Activated T-cell treated with anti-CD3 and anti-CD28 coated beads, Interleukin-2, amount 50 U/mL, for 24 hours (primary cell): ENCODE measurements at regions not wholly inside any gene's neighbourhood (a gene's known extent, or its start where the extent isn't known, plus 50 kb on each side); places are given as distances from the start of the nearest gene placed in this dataset.

Experiments
- DNase-seq: peaks from one replicate; pipeline ENCODE4 v3.0.0-alpha.2; 2020
- H3K27ac Mint-ChIP-seq: 2 replicates; pipeline ENCODE4 v1.8.0; 2020; ENCODE audit warnings: mild to moderate bottlenecking, mixed read lengths
- H3K27me3 Mint-ChIP-seq: 2 replicates; pipeline ENCODE4 v1.8.0; 2020; ENCODE audit warnings: mixed read lengths
- H3K36me3 Mint-ChIP-seq: 2 replicates; pipeline ENCODE4 v1.8.0; 2020; ENCODE audit warnings: low read depth, mixed read lengths
- H3K4me1 Mint-ChIP-seq: 2 replicates; pipeline ENCODE4 v1.8.0; 2020; ENCODE audit warnings: low read depth, mixed read lengths
- H3K4me3 Mint-ChIP-seq: 2 replicates; pipeline ENCODE4 v1.8.0; 2020; ENCODE audit warnings: mild to moderate bottlenecking, moderate library complexity, mixed read lengths
- H3K9me3 Mint-ChIP-seq: 2 replicates; pipeline ENCODE4 v1.8.0; 2020; ENCODE audit warnings: mixed read lengths

- no peak overlapping the region for H3K27ac Mint-ChIP-seq
- H3K36me3 Mint-ChIP-seq = no peaks in the 10 kb centered on the region
- no peak for DNase-seq
- no peaks in the 10 kb centered on the region for H3K27me3 Mint-ChIP-seq
- H3K4me3 Mint-ChIP-seq = no peak overlapping the region
- H3K4me1 Mint-ChIP-seq = no peaks in the 10 kb centered on the region
- H3K9me3 Mint-ChIP-seq = no peaks in the 10 kb centered on the region
Observed at GRCh38 chr9:108620767-108621166, 235.0 kb downstream of the ACTL7B start.

GRCh38 chr9:108618906-108619550 is 236.8 kb downstream of the ACTL7B start:
- Mint-ChIP-seq H3K36me3 (no peaks in the 10 kb centered on the region), H3K4me1 (no peaks in the 10 kb centered on the region), H3K27ac (no peak overlapping the region), H3K27me3 (no peaks in the 10 kb centered on the region), H3K9me3 (no peaks in the 10 kb centered on the region), H3K4me3 (no peak overlapping the region)
- DNase-seq = no peak

DNA sequence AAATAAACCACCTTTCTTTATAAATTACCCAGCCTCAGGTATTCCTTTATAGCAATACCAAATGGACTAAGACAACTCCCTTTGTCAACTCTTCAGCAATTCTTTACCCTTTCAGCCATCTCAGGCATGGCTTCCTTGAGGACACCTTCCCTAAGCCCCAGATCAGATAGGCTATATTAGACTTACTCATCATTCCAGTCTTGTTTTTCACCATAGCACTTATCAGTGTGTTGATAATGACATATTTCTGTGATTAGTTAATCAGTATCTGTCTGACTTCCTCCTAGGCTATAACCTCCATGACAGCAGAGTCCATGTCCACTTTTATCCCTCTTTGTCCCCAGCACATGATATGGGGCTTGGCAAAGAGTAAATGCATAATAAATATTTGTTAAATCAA is 238.1 kb downstream of the ACTL7B start:
- Mint-ChIP-seq H3K27me3 (no peaks in the 10 kb centered on the region), H3K4me3 (no peak overlapping the region), H3K27ac (no peak overlapping the region), H3K36me3 (no peaks in the 10 kb centered on the region), H3K9me3 (no peaks in the 10 kb centered on the region), H3K4me1 (no peaks in the 10 kb centered on the region)
- no peak for DNase-seq

- DNase-seq = no peak
- Mint-ChIP-seq H3K4me3 (no peak overlapping the region), H3K27me3 (no peaks in the 10 kb centered on the region), H3K36me3 (no peaks in the 10 kb centered on the region), H3K27ac (no peak overlapping the region), H3K9me3 (no peaks in the 10 kb centered on the region), H3K4me1 (no peaks in the 10 kb centered on the region)
Observed at GRCh38 chr9:108615152-108615551, 240.6 kb downstream of the ACTL7B start.

- no peak overlapping the region for H3K27ac Mint-ChIP-seq
- DNase-seq = no peak
- H3K27me3 Mint-ChIP-seq = no peaks in the 10 kb centered on the region
- H3K36me3 Mint-ChIP-seq = no peaks in the 10 kb centered on the region
- H3K4me3 Mint-ChIP-seq = no peak overlapping the region
- no peaks in the 10 kb centered on the region for H3K9me3 Mint-ChIP-seq
- H3K4me1 Mint-ChIP-seq = no peaks in the 10 kb centered on the region
Observed at GRCh38 chr9:108612513-108612912, 243.3 kb downstream of the ACTL7B start.

- Mint-ChIP-seq H3K27ac (no peak overlapping the region), H3K27me3 (no peaks in the 10 kb centered on the region), H3K4me3 (no peak overlapping the region), H3K36me3 (no peaks in the 10 kb centered on the region), H3K9me3 (no peaks in the 10 kb centered on the region), H3K4me1 (no peaks in the 10 kb centered on the region)
- no peak for DNase-seq
Observed at GRCh38 chr9:108609897-108610253, 245.9 kb downstream of the ACTL7B start.

GRCh38 chr9:108609227-108609896 is 246.4 kb downstream of the ACTL7B start:
- no peaks in the 10 kb centered on the region for H3K9me3 Mint-ChIP-seq
- no peak overlapping the region for H3K4me3 Mint-ChIP-seq
- H3K27ac Mint-ChIP-seq = no peak overlapping the region
- no peaks in the 10 kb centered on the region for H3K27me3 Mint-ChIP-seq
- H3K4me1 Mint-ChIP-seq = no peaks in the 10 kb centered on the region
- DNase-seq = no peak
- no peaks in the 10 kb centered on the region for H3K36me3 Mint-ChIP-seq

GRCh38 chr9:108607607-108608006 is 248.2 kb downstream of the ACTL7B start:
- Mint-ChIP-seq H3K4me1 (no peaks in the 10 kb centered on the region), H3K36me3 (no peaks in the 10 kb centered on the region), H3K27ac (no peak overlapping the region), H3K27me3 (no peaks in the 10 kb centered on the region), H3K9me3 (no peaks in the 10 kb centered on the region), H3K4me3 (no peak overlapping the region)
- DNase-seq = no peak

DNA sequence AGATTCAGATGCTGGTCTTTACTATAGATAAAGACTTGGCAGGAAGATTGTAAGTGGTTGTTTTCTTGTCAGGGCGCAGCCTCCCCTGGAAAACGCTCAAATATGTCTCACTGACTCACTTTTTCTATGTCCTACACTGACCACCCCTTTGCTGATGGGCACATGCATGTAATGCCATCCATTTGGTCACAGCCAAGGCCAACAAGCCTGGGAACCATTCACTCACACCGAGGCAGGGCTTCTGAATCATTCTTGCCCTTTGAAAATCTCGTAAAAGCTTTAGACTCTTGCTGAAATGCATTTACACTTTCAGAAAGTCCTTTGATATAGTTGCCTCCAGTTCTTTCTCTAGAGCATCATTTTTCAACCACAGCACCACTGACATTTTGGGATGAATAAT is 249.4 kb downstream of the ACTL7B start:
- no peaks in the 10 kb centered on the region for H3K27me3 Mint-ChIP-seq
- H3K27ac Mint-ChIP-seq = no peak overlapping the region
- DNase-seq = no peak
- no peaks in the 10 kb centered on the region for H3K4me1 Mint-ChIP-seq
- no peaks in the 10 kb centered on the region for H3K36me3 Mint-ChIP-seq
- H3K4me3 Mint-ChIP-seq = no peak overlapping the region
- no peaks in the 10 kb centered on the region for H3K9me3 Mint-ChIP-seq

- no peak overlapping the region for H3K27ac Mint-ChIP-seq
- no peaks in the 10 kb centered on the region for H3K27me3 Mint-ChIP-seq
- H3K4me1 Mint-ChIP-seq = no peaks in the 10 kb centered on the region
- no peaks in the 10 kb centered on the region for H3K9me3 Mint-ChIP-seq
- H3K36me3 Mint-ChIP-seq = no peaks in the 10 kb centered on the region
- no peak overlapping the region for H3K4me3 Mint-ChIP-seq
- no peak for DNase-seq
Observed at GRCh38 chr9:108603141-108603540, 252.6 kb downstream of the ACTL7B start.

- H3K4me1 Mint-ChIP-seq = no peaks in the 10 kb centered on the region
- no peak overlapping the region for H3K4me3 Mint-ChIP-seq
- DNase-seq = no peak
- H3K9me3 Mint-ChIP-seq = no peaks in the 10 kb centered on the region
- H3K27me3 Mint-ChIP-seq = no peaks in the 10 kb centered on the region
- H3K36me3 Mint-ChIP-seq = no peaks in the 10 kb centered on the region
- H3K27ac Mint-ChIP-seq = no peak overlapping the region
Observed at GRCh38 chr9:108600896-108601295, 254.9 kb downstream of the ACTL7B start.

GRCh38 chr9:108599571-108599970 is 256.2 kb downstream of the ACTL7B start:
- Mint-ChIP-seq H3K36me3 (no peaks in the 10 kb centered on the region), H3K27me3 (no peaks in the 10 kb centered on the region), H3K27ac (no peak overlapping the region), H3K4me1 (no peaks in the 10 kb centered on the region), H3K9me3 (no peaks in the 10 kb centered on the region), H3K4me3 (no peak overlapping the region)
- no peak for DNase-seq

DNA sequence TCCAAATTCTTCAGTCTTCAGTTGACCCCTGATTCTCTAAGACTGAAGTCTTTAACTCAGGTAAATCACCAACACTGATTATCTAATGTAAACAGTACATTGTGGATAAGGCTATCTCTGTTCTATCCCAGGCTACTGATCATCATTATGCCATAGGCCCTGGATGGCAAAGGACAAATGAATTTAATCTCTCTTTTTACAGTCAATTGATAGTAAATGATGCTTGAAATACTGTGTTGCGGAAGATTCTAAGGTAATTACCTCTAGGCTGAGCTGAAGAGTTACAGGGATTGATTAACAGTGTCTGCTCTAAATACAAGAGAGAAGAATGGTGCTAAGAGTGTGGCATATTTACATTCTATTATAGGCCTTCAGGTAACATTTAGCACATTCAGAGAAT is 264.7 kb downstream of the ACTL7B start:
- Mint-ChIP-seq H3K36me3 (no peaks in the 10 kb centered on the region), H3K4me3 (no peak overlapping the region), H3K27ac (no peak overlapping the region), H3K4me1 (no peaks in the 10 kb centered on the region), H3K27me3 (no peaks in the 10 kb centered on the region), H3K9me3 (no peaks in the 10 kb centered on the region)
- no peak for DNase-seq

- DNase-seq = no peak
- H3K36me3 Mint-ChIP-seq = no peaks in the 10 kb centered on the region
- H3K27ac Mint-ChIP-seq = no peak overlapping the region
- H3K4me3 Mint-ChIP-seq = no peak overlapping the region
- H3K27me3 Mint-ChIP-seq = no peaks in the 10 kb centered on the region
- H3K9me3 Mint-ChIP-seq = no peaks in the 10 kb centered on the region
- H3K4me1 Mint-ChIP-seq = no peaks in the 10 kb centered on the region
Observed at GRCh38 chr9:108588246-108588645, 267.5 kb downstream of the ACTL7B start.

GRCh38 chr9:108586471-108587139 is 269.2 kb downstream of the ACTL7B start:
- H3K27ac Mint-ChIP-seq = no peak overlapping the region
- H3K9me3 Mint-ChIP-seq = no peaks in the 10 kb centered on the region
- H3K36me3 Mint-ChIP-seq = no peaks in the 10 kb centered on the region
- H3K4me1 Mint-ChIP-seq = no peaks in the 10 kb centered on the region
- no peak overlapping the region for H3K4me3 Mint-ChIP-seq
- DNase-seq = no peak
- no peaks in the 10 kb centered on the region for H3K27me3 Mint-ChIP-seq
